GM11168 (cell line): ENCODE measurements at regions not wholly inside any gene's neighbourhood (a gene's known extent, or its start where the extent isn't known, plus 50 kb on each side); places are given as distances from the start of the nearest gene placed in this dataset.

Experiments used
- in situ Hi-C: fragments of 300-500 bp; cut with MboI; formaldehyde crosslinking; loops from one replicate; pipeline ENCODE4 v1.12.0; 2022; ENCODE audit warnings: low sequenced_read_pairs; ENCODE audit not compliant: unreplicated experiment

GRCh38 chr6:139855671-139856311, 481.3 kb upstream of the CITED2 start:
- in situ Hi-C loops, result no loop called here

GRCh38 chr6:139853302-139853992, 479.0 kb upstream of the CITED2 start:
- in situ Hi-C loops, result no loop called here

- in situ Hi-C loops, result no loop called here
Observed at GRCh38 chr6:139852488-139853140, 478.2 kb upstream of the CITED2 start.

GRCh38 chr6:139852067-139852466, 477.6 kb upstream of the CITED2 start:
- in situ Hi-C loops, result no loop called here

GRCh38 chr6:139851206-139851605, 476.8 kb upstream of the CITED2 start:
- in situ Hi-C loops, result no loop called here

- in situ Hi-C loops, result no loop called here
Observed at GRCh38 chr6:139850512-139850911, 476.1 kb upstream of the CITED2 start.

GRCh38 chr6:139847457-139847813, 473.0 kb upstream of the CITED2 start:
- in situ Hi-C loops, result no loop called here

GRCh38 chr6:139846538-139847456, 472.3 kb upstream of the CITED2 start:
- in situ Hi-C loops, result no loop called here

- in situ Hi-C loops, result no loop called here
Observed at GRCh38 chr6:139844907-139845306, 470.5 kb upstream of the CITED2 start.

GRCh38 chr6:139841794-139842215, 467.4 kb upstream of the CITED2 start:
- in situ Hi-C loops, result no loop called here

- in situ Hi-C loops, result no loop called here
Observed at GRCh38 chr6:139839506-139840156, 465.2 kb upstream of the CITED2 start.

GRCh38 chr6:139834232-139834631, 459.8 kb upstream of the CITED2 start:
- in situ Hi-C loops, result no loop called here

GRCh38 chr6:139833592-139833991, 459.1 kb upstream of the CITED2 start:
- in situ Hi-C loops, result no loop called here

- in situ Hi-C loops, result no loop called here
Observed at GRCh38 chr6:139832493-139833305, 458.3 kb upstream of the CITED2 start.

- in situ Hi-C loops, result no loop called here
Observed at GRCh38 chr6:139829576-139829975, 455.1 kb upstream of the CITED2 start.

- in situ Hi-C loops, result no loop called here
Observed at GRCh38 chr6:139828751-139829519, 454.5 kb upstream of the CITED2 start.

- in situ Hi-C loops, result no loop called here
Observed at GRCh38 chr6:139825935-139826374, 451.5 kb upstream of the CITED2 start.

GRCh38 chr6:139824864-139825263, 450.4 kb upstream of the CITED2 start:
- in situ Hi-C loops, result no loop called here

GRCh38 chr6:139823808-139824126, 449.3 kb upstream of the CITED2 start:
- in situ Hi-C loops, result no loop called here
